LNCaP clone FGC (cell line): ENCODE measurements at regions not wholly inside any gene's neighbourhood (a gene's known extent, or its start where the extent isn't known, plus 50 kb on each side); places are given as distances from the start of the nearest gene placed in this dataset.

Source experiments
- DNase-seq: peaks from one replicate; pipeline ENCODE4 v3.0.0-alpha.2; 2011; ENCODE audit warnings: low read depth
- H3K4me3 ChIP-seq: 2 replicates; pipeline ENCODE4 v1.5.1; 2011; ENCODE audit warnings: mild to moderate bottlenecking, low read depth, low read length, control low read depth
- TF ChIP-seq, protein P1 (sequence below): IDR thresholded peaks from 2 replicates; pipeline ENCODE4 v1.5.1; 2012; ENCODE audit warnings: mild to moderate bottlenecking; ENCODE audit not compliant: control insufficient read depth, insufficient read depth; ENCODE audit errors: extremely low read depth

DNA sequence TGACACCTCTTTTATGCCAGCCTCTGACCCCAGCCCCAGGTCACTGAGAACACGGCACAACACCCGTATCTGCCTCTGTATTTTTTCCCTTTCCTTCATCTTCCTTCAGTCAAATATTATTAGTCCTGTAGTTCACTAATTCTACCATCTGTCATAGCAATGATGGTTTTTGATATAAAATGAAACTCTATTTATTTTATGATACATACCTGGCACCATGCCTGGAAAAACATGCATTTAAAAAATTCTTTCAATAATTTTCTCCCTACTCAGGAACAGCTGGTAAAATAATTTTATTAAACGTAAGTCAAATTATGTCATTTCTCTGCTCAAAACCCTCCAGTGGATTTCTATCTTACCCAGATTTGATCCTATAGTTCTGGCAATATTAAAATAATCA is 224.7 kb downstream of the CDH7 start:
- TF ChIP-seq, protein P1, sequence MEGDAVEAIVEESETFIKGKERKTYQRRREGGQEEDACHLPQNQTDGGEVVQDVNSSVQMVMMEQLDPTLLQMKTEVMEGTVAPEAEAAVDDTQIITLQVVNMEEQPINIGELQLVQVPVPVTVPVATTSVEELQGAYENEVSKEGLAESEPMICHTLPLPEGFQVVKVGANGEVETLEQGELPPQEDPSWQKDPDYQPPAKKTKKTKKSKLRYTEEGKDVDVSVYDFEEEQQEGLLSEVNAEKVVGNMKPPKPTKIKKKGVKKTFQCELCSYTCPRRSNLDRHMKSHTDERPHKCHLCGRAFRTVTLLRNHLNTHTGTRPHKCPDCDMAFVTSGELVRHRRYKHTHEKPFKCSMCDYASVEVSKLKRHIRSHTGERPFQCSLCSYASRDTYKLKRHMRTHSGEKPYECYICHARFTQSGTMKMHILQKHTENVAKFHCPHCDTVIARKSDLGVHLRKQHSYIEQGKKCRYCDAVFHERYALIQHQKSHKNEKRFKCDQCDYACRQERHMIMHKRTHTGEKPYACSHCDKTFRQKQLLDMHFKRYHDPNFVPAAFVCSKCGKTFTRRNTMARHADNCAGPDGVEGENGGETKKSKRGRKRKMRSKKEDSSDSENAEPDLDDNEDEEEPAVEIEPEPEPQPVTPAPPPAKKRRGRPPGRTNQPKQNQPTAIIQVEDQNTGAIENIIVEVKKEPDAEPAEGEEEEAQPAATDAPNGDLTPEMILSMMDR = no peak
- DNase-seq = no peak
- H3K4me3 ChIP-seq = no peak overlapping the region

DNA sequence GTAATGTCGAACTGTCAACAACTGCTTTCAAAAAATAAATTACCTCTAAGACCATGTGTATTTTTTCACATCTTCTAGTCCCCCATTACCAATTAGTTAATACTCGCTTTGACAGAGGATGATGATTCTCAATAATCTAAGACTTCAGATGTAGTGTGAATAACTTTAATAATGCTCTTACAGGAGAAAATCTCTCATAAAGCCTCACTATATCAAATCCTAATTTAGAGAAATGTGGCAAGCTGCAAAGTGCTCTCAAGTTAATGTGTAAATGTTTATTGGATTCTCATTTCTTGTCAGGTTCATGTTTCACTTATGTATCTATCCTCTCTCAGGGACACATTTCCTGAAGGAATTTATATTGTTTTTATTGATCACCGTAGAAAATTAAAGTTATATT is 223.9 kb downstream of the CDH7 start:
- no peak overlapping the region for H3K4me3 ChIP-seq
- DNase-seq = no peak
- TF ChIP-seq, protein P1 = no peak

DNA sequence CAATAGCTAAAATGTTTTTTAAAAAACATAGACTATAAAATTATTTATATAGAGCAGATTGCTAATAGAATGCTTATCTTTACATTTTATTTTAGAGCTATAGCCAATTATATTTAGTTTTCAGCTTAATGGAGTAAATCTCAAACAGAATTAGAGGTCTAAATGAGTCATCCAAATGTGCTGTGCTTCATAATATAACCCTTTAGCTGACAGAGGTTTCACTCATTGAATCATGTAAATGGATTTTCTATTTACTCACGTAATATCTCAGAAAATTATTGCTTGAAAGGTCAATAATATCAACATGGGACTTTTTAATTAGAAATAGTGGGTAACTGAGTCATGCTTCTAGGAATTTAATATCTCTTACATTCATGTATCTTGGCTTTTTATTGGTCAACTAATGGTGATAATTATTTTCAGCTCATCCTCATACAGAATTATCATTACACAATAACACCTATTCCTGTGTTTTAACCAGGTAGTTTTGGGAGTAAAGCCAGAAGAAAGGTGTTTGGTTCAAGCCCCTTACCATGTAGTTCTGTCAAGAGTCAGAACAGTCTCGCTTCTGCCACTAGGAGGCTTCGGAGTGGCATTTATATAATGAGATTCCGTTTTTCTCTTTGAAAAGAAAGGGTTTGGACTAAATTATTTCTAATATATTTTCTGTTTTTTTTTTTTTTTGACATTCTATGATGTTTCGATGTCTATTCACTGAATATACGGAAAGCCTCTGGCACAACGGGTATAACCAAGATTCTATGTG is 217.6 kb downstream of the CDH7 start:
- no peak overlapping the region for H3K4me3 ChIP-seq
- TF ChIP-seq, protein P1 = peak; percentile 45
- DNase-seq = no peak

DNA sequence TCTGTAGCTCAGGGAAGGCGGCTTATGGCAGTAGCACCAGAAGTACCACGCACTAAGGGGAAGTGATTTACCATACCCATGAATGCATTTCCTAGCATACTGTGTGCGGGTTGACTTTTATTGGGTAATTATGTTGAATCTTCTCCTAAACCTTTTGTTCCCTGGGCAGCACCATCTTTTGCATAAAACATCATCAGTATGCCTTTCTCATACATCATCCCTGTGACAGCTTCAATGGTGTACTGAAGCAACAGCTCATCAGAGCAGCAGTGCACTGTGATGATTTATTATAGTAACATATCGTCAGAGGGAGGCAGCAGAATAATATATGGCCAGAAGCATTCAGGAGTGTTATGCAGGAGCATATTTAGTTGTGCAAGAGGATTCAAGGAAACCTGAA is 204.9 kb downstream of the CDH7 start:
- TF ChIP-seq, protein P1 = no peak
- no peak overlapping the region for H3K4me3 ChIP-seq
- DNase-seq = no peak

DNA sequence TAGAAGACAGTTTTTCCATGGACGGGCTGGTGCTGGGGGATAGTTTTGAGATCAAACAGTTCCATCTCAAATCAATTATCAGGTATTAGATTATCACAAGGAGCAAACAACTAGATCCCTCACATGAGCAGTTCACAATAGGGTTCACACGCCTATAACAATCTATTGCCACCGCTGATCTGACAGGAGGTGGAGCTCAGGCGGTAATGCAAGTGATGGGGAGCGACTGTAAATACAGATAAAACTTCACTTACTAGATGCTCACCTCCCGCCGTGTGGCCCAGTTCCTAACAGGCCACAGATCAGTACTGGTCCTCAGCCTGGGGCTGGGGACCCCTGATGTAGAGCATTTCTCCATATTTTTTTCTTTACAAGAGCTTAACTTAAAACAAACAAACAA is 203.6 kb downstream of the CDH7 start:
- TF ChIP-seq, protein P1 = no peak
- no peak overlapping the region for H3K4me3 ChIP-seq
- DNase-seq = no peak

DNA sequence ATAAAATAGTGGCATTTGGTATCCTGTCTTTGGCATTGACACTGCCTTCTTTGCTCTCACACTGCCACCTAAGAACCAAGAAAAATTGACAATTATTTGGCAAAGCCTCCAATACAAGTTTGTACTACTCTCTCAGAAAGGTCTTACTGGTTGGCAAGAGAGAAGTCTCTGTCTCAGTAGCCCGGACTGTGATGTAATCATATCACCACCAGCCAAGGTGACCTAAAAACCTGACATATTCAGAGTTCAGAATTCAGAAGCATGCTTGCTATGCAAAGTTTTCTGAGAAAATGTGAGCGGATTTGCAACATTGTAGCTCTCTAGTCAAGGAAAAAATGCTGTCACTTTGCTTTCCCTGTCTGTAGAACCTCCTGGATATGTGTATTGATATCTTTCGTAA is 196.0 kb downstream of the CDH7 start:
- DNase-seq = no peak
- H3K4me3 ChIP-seq = no peak overlapping the region
- TF ChIP-seq, protein P1 = no peak

DNA sequence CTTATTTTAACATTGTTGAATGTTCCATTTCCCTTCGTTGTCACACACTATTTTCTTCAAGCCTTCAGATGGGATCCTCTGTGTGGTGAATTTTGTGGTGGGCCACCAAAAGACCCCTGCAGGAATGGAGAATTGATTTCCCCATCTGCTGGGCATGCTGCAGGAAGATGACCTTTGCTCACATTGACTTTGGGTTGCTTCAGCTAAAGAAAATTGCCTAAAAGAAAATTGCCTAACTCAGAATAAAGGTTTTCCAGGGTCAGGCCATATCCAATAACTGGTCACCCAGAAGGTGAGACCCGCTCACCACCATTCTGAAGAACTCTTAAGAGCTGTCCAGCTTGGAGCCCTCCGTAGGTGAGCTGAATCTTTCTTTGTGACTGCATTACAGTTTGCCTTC is 192.5 kb downstream of the CDH7 start:
- DNase-seq = no peak
- H3K4me3 ChIP-seq = no peak overlapping the region
- TF ChIP-seq, protein P1 = no peak
